Mammary epithelial cell (primary cell): ENCODE measurements at regions not wholly inside any gene's neighbourhood (a gene's known extent, or its start where the extent isn't known, plus 50 kb on each side); places are given as distances from the start of the nearest gene placed in this dataset.

Source experiments
- EZH2 ChIP-seq: IDR thresholded peaks from 2 replicates; pipeline ENCODE4 v1.6.1; 2012; ENCODE audit warnings: low read length, inconsistent platforms, borderline replicate concordance
- TF ChIP-seq, protein P1 (sequence below), 2 donors: IDR thresholded peaks in 1 of 2; conservative IDR thresholded peaks in 1 of 2; 2 replicates each; pipeline ENCODE4 v1.5.1; 2011 to 2012; ENCODE audit warnings: inconsistent platforms in 2 of 2, low read length in 2 of 2, mild to moderate bottlenecking in 2 of 2, control low read depth in 1 of 2, low read depth in 1 of 2; ENCODE audit not compliant: insufficient read depth in 1 of 2; ENCODE audit errors: extremely low read depth in 1 of 2

DNA sequence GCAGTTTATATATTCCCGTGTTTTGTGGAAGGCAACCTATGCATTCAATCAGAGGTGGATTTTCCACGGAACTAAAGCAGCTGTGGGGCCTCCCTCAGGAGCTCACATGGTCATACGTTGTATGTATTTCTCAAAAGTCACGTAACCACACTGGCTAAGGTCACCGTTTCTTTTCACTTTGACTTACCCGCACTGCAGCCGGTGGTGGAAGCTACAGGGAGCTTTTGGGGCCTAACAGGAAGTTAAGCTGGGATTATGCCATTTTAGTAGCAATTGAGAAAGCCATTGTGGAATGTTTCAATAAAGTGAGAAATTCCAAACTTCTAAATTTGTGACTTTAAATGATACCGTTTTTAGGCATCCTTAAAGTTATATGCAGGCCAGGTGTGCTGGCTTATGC, 111.2 kb upstream of the KLF6 start:
- TF ChIP-seq, protein P1, sequence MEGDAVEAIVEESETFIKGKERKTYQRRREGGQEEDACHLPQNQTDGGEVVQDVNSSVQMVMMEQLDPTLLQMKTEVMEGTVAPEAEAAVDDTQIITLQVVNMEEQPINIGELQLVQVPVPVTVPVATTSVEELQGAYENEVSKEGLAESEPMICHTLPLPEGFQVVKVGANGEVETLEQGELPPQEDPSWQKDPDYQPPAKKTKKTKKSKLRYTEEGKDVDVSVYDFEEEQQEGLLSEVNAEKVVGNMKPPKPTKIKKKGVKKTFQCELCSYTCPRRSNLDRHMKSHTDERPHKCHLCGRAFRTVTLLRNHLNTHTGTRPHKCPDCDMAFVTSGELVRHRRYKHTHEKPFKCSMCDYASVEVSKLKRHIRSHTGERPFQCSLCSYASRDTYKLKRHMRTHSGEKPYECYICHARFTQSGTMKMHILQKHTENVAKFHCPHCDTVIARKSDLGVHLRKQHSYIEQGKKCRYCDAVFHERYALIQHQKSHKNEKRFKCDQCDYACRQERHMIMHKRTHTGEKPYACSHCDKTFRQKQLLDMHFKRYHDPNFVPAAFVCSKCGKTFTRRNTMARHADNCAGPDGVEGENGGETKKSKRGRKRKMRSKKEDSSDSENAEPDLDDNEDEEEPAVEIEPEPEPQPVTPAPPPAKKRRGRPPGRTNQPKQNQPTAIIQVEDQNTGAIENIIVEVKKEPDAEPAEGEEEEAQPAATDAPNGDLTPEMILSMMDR (conservative IDR thresholded peaks at IDR 0.05 in 1 of 2, IDR thresholded peaks at IDR 0.05 in 1 of 2; ENCODE audit: extremely low read depth in 1 of 2, insufficient read depth in 1 of 2, low read depth in 1 of 2, low read length in 2 of 2), result no peak
- no peak for TF ChIP-seq EZH2
